Peyer's patch (tissue), 4 donors: ENCODE measurements at regions not wholly inside any gene's neighbourhood (a gene's known extent, or its start where the extent isn't known, plus 50 kb on each side); places are given as distances from the start of the nearest gene placed in this dataset.
"Not testable (repeated sequence)": the region's sequence is repeated elsewhere in the genome, so short reads cannot be mapped to it uniquely, and the experiment has no call there.

Experiments used
- DNase-seq, 3 donors: peaks; one replicate each; pipeline ENCODE4 v3.0.0-alpha.2; 2017 to 2019
- H3K27ac ChIP-seq, 4 donors: fragments of 200-600 bp; sonication (generic); one replicate each; pipeline ENCODE4 v1.5.1; 2016 to 2019
- H3K27me3 ChIP-seq, 2 donors: fragments of 200-600 bp; sonication (generic); one replicate each; pipeline ENCODE4 v1.5.1; 2019
- H3K36me3 ChIP-seq, 3 donors: fragments of 200-600 bp; sonication (generic); one replicate each; pipeline ENCODE4 v1.5.1; 2016 to 2019
- H3K4me1 ChIP-seq, 4 donors: fragments of 200-600 bp; sonication (generic); one replicate each; pipeline ENCODE4 v1.5.1; 2016 to 2019
- H3K4me3 ChIP-seq, 4 donors: fragments of 200-600 bp; sonication (generic); 1 replicate in 3 of 4; 2 replicates in 1 of 4; pipeline ENCODE4 v1.5.1; 2016 to 2019; ENCODE audit warnings: mild to moderate bottlenecking in 1 of 4
- H3K9me3 ChIP-seq, 4 donors: fragments of 200-600 bp; sonication (generic); one replicate each; pipeline ENCODE4 v1.5.1; 2016 to 2019; ENCODE audit warnings: mild to moderate bottlenecking in 1 of 4
- POLR2A ChIP-seq, 2 donors: fragments of 450-650 bp; IDR thresholded peaks; one replicate each; pipeline ENCODE4 v1.5.1; 2017; ENCODE audit warnings: antibody characterized with exemption in 2 of 2, mild to moderate bottlenecking in 2 of 2, moderate library complexity in 2 of 2
- TF ChIP-seq, protein P1 (sequence below), 6 experiments: fragments of 450-650 bp in 4 of 6; fragments of 200-600 bp in 2 of 6; sonication (generic) in 1 of 6; IDR thresholded peaks; one replicate each; pipeline ENCODE4 v1.5.1; 2017 to 2019; ENCODE audit warnings: antibody characterized with exemption in 6 of 6, mild to moderate bottlenecking in 3 of 6, moderate library complexity in 1 of 6

DNA sequence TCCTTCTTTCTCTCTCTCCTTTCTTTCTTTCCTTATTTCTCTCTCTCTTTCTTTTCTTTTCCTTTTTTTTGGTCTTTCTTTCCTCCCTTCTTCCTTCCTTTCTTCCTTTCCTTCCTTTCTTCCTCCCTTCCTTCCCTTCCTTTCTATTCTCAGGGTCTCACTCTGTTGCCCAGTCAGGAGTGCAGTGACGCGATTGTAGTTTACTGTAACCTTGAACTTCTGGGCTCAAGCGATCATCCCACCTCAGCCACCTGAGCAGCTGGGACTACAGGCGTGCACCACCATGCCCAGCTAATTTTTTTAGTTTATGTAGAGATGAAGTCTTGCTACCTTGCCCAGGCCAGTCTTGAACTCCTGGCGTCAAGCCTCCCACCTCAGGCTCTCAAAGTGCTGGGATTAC, 83.8 kb upstream of the PPM1B start:
- no peak overlapping the region for H3K4me3 ChIP-seq
- TF ChIP-seq, protein P1, sequence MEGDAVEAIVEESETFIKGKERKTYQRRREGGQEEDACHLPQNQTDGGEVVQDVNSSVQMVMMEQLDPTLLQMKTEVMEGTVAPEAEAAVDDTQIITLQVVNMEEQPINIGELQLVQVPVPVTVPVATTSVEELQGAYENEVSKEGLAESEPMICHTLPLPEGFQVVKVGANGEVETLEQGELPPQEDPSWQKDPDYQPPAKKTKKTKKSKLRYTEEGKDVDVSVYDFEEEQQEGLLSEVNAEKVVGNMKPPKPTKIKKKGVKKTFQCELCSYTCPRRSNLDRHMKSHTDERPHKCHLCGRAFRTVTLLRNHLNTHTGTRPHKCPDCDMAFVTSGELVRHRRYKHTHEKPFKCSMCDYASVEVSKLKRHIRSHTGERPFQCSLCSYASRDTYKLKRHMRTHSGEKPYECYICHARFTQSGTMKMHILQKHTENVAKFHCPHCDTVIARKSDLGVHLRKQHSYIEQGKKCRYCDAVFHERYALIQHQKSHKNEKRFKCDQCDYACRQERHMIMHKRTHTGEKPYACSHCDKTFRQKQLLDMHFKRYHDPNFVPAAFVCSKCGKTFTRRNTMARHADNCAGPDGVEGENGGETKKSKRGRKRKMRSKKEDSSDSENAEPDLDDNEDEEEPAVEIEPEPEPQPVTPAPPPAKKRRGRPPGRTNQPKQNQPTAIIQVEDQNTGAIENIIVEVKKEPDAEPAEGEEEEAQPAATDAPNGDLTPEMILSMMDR (IDR thresholded peaks at IDR 0.05): no peak
- no peak for TF ChIP-seq POLR2A (IDR thresholded peaks at IDR 0.05)
- no peak for DNase-seq
- no peak overlapping the region for H3K27ac ChIP-seq
- no peaks in the 10 kb centered on the region for H3K27me3 ChIP-seq
- no peaks in the 10 kb centered on the region for H3K9me3 ChIP-seq
- peaks cover 0 to 5% (median 0%) of the 10 kb centered on the region in 4 donors for H3K4me1 ChIP-seq
- no peaks in the 10 kb centered on the region for H3K36me3 ChIP-seq

DNA sequence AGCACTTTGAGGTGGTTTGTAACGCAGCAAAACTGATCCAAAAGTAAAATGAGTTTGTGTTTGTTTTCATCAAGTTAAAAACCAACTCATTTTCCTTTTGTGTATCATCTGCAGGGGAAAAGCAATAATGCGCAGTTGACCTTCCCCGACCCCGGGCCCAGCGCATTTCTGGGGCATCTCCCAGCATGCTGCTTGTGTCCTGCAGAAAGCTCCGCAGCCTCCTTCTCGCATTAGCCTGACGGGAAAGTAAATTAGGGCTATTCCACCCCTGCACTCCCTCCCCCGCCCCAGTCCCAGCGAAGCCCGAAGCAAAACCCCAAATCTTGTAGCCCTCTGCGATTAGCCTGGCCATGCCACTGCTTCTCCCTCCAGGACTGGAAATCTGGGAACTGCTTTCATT, 82.0 kb upstream of the PPM1B start:
- Histone ChIP-seq H3K9me3 (no peaks in the 10 kb centered on the region), H3K27me3 (no peaks in the 10 kb centered on the region), H3K4me3 (peak overlapping the region in 2 of 4 donors; percentile 29 to 42), H3K4me1 (peaks cover 0 to 5% (median 0%) of the 10 kb centered on the region in 4 donors), H3K27ac (no peak overlapping the region), H3K36me3 (no peaks in the 10 kb centered on the region)
- TF ChIP-seq, protein P1 (IDR thresholded peaks at IDR 0.05): no peak
- DNase-seq: no peak

DNA sequence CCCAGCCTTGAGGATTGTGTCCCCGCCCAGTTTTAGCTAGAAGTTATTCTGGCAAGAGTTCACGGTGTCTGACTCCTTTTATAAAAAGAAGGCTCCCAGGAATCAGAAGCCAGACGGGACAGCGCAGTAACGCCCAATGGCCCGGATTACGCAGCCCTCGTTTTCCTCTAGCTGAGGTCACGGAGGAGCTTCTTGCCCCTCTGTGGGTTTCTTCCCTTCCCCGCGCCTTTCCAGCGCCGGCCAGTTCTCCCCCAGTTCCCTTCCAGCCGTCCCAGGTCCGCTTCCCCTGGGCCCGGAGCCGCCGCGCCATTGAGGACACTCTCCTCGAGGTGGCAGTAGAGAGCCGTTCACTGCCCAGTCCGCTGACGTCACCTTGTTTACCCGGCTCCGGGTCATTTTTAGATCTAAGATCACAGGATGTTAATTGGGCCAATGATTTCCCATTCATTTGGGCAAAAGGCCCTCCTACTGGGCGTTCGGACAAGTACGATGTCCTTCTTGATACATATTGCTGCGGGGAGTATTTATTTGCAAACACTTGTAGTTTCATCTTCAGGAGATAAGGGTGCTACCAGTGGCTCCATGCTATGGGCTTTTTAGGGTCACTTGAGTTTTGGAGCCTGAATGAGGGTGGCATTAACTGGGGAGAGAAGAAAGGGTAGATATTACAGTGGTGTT, 81.5 kb upstream of the PPM1B start:
- Histone ChIP-seq H3K4me1 (peaks cover 0 to 5% (median 0%) of the 10 kb centered on the region in 4 donors), H3K4me3 (peak overlapping the region; percentile 24 to 46 (median 36)), H3K27me3 (no peaks in the 10 kb centered on the region), H3K36me3 (no peaks in the 10 kb centered on the region), H3K27ac (peak overlapping the region; percentile 25 to 51 (median 41)), H3K9me3 (no peaks in the 10 kb centered on the region)
- TF ChIP-seq, protein P1 (IDR thresholded peaks at IDR 0.05): peak; percentile 73 to 99 (median 94)
- TF ChIP-seq POLR2A (IDR thresholded peaks at IDR 0.05): no peak
- DNase-seq: peak; percentile 81 to 94 (median 90)

DNA sequence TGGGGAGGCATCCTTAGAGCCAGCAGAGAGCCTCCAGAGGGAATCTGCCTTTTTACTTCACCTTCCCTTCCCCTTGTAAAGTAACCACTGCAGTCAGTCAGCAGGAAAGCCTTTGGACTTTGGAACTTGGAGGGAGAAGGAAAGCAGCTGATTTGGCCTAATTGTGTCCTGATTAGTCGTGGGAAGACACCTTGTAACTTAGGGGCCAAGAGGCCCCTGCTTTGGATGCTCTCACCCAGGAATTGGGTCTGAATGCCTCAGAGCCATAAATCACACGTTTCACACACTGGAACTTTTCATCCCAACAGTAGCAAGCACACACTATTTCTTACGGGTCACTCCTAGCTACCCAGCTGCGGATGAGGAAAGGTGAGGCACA, 81.0 kb upstream of the PPM1B start:
- Histone ChIP-seq H3K27ac (peak overlapping the region; percentile 25 to 51 (median 41)), H3K27me3 (no peaks in the 10 kb centered on the region), H3K9me3 (no peaks in the 10 kb centered on the region), H3K36me3 (no peaks in the 10 kb centered on the region), H3K4me3 (peak overlapping the region; percentile 24 to 46 (median 36)), H3K4me1 (peaks cover 0 to 5% (median 0%) of the 10 kb centered on the region in 4 donors)
- no peak for DNase-seq
- TF ChIP-seq, protein P1 (IDR thresholded peaks at IDR 0.05): no peak
- no peak for TF ChIP-seq POLR2A (IDR thresholded peaks at IDR 0.05)

DNA sequence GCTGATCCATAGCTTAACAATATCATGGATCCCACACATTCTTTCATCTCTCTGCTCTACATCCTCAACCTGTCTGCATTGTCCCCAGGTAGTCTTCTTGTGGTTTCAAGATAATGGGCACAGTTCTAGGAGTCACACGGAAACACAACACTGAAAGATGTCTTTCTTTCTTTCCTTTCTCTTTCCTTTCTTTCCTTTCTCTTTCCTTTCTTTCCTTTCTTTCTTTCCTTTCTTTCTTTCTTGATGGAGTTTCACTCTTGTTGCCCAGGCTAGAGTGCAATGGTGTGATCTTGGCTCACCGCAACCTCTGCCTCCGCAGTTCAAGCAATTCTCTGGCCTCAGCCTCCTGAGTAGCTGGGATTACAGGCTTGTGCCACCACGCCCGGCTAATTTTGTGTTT, 76.2 kb upstream of the PPM1B start:
- not testable (repeated sequence) for DNase-seq, H3K27ac ChIP-seq, H3K4me1 ChIP-seq, H3K27me3 ChIP-seq, H3K36me3 ChIP-seq, H3K9me3 ChIP-seq, H3K4me3 ChIP-seq

DNA sequence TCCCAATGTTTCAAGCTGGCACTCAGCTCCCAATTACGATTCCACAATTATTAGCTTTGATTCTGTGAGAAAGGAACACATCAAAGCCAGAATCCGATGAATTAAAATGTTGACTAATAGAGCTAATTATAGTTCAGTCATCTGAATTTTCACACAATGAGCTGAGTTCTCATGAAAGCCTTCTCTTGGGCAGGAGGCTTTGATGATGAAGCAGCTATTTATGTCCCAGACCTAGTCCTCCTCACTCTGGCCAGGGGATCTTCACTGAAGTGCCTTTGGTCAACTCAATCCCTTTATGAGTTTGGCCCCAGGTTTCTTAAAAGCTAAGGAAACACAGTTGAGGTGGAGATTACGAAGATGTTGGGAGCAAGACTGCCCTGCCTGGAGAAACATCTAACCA, 74.7 kb upstream of the PPM1B start:
- Histone ChIP-seq H3K27ac (no peak overlapping the region), H3K36me3 (no peaks in the 10 kb centered on the region), H3K27me3 (no peaks in the 10 kb centered on the region), H3K4me1 (no peaks in the 10 kb centered on the region), H3K4me3 (no peak overlapping the region), H3K9me3 (no peaks in the 10 kb centered on the region)
- TF ChIP-seq POLR2A (IDR thresholded peaks at IDR 0.05): no peak
- TF ChIP-seq, protein P1 (IDR thresholded peaks at IDR 0.05): no peak
- no peak for DNase-seq
